A204.1 (cell line): ENCODE measurements at regions not wholly inside any gene's neighbourhood (a gene's known extent, or its start where the extent isn't known, plus 50 kb on each side); places are given as distances from the start of the nearest gene placed in this dataset.

Source experiments
- FAIRE-seq: peaks from 2 replicates; lab custom pipeline; 2012; peaks lifted over from hg19 to GRCh38; lab: Jason Lieb, UNC

- FAIRE-seq: no peak
These were observed 484.2 kb upstream of the CELF2 start for GRCh38 chr10:10533437-10533836.

- no peak for FAIRE-seq
These were observed 479.3 kb upstream of the CELF2 start for GRCh38 chr10:10538326-10538725.

GRCh38 chr10:10540398-10540797 is 477.3 kb upstream of the CELF2 start:
- no peak for FAIRE-seq

DNA sequence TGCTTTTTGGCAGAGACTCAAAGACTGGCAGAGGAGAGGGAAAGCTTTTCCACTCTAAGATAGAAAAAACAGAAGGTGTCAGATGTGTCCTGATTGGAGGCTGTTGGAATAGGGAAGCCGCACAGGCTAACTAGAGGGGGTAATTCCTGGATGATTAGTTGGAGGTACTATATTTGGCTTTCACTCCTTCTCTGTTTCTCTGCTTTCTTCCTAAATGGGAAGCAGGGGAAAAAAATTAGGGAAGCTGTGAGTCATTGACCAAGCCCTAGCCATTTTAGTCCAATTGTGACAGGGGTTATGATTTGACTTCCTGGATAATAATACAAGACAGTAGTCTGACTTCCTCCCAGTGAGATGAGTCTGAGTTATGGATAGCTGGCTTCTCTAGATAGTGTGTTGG is 475.2 kb upstream of the CELF2 start:
- FAIRE-seq: no peak

DNA sequence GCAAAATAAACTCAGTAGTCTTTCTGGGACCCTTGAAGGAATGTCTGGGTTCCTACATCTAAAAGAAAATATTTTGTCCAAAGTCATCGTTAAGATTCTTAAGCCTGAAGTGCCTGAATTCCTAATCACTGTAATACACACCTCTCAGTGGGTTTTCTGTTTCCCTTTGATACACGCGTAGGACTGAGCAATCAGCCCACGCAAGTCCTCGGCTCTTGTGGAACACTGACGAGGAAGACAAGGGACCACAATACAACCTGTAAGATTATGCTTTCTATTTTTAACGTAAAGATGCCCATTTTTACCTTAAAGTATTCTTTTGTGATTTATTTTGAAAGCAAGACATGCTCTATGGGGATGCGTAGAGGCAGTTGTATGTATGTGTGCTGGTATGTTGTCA is 472.8 kb upstream of the CELF2 start:
- FAIRE-seq: no peak

GRCh38 chr10:10545771-10546170 is 471.9 kb upstream of the CELF2 start:
- no peak for FAIRE-seq

GRCh38 chr10:10551596-10552301 is 465.9 kb upstream of the CELF2 start:
- FAIRE-seq: no peak

DNA sequence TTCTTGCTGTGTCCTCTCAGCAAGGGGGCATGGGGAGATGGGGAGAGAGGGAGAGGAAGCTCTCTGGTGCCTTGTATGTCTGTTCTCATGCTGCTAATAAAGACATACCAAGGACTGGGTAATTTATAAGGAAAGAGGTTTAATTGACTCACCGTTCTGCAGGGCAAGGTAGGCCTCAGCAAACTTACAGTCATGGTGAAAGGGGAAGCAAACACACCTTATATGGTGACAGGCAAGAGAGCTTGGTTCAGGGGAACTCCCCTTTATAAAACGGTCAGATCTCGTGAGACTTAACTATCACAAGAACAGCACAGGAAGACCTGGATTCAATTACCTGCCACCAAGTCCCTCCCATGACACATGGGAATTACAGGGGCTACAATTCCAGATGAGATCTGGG is 464.7 kb upstream of the CELF2 start:
- FAIRE-seq: no peak

DNA sequence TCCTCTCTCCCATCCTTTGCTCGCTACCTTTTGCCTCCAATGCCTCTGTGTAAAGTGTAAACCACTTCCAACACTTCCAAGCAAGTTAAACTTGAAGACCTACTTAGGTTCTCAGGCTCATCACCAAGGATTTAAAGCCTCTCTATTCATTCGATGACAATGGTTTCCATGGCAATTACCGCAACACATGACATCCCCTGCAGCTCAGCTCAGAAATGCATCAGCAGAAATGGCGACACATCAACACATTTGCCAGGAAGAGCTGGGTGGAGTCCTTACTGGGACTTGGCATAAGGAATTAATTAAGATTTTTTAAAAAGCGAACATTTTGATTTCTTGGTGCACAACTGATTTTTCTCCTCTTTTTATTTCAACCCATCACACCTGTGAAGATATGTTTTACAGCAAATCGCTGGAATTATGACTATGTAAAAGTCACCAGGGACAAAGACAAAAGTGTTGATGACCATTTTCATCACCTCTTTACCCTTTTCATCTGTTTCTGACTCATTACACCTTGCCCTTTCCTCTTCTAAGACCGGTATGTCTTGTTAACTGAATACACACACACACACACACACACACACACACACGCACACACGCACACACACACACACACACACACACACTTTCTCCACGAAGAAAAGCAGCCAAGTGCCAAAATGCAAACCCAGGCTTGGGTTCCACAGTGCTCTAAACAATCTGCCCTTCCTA is 453.4 kb upstream of the CELF2 start:
- no peak for FAIRE-seq

- no peak for FAIRE-seq
These were observed 440.7 kb upstream of the CELF2 start for GRCh38 chr10:10576937-10577336.

DNA sequence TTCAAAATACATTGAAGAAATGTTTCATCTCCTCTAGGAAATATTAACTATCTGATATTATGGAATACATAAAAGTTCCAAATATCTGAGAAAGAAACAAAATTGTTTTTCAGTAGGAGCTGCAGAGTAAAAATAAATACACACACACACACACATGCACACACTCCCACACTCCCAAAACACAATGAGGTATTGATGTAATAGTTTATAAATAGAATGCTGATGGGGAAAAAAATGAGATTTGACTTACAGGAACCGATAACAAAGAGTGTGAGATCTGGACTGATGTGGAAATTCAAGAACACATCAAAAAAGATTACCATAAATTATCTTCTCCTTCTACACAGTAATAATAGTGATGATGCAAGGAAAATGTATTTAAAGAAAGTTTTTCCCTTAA is 438.0 kb upstream of the CELF2 start:
- no peak for FAIRE-seq

DNA sequence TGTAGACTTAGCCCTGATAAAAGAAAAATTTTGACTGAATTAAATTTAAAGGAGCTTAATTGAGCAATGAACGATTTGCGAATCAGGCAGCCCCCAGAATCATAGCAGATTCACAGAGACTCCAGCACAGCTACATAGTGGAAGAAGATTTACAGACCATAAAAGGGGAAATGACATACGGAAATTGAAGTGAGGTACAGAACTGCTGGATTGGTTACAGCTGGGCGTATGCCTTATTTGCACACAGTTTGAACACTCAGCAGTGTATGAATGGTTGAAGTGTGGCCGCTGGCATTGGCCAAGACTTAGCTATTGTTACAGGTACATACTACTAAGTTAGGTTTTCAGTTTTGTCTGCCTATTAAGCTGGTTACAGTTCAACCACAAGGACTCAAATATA is 433.5 kb upstream of the CELF2 start:
- no peak for FAIRE-seq

DNA sequence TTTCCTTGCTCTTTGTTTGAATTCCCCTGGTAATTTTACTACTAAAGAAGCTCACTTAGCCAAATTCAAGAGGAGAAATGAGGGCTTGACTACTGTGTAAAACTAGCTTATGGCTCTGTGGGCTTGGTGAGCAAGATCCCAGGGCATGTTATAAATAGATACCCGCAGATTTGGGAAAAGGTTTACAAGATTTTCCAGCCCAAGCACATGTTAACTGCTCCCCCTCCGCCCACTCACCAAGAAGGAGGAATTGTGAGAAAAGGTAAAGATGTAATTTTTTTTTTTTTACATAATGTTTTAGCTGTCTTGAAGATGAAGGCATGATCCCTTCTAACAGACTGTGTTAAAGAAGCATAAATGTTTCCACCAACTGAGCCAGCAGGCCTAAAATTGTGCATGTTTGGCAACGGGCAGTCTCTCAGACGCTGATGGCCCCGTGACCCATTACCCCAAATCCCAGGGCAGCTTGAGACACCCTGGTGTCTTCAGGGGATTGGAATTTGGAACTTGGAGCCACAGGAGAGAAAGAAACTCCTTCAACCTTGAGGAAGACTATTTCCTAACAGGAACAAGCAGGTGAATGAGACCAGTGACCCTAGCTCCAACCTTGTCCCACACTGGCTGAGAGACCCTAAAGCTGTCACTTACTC is 429.8 kb upstream of the CELF2 start:
- no peak for FAIRE-seq

- FAIRE-seq: no peak
These were observed 427.9 kb upstream of the CELF2 start for GRCh38 chr10:10589540-10590303.

GRCh38 chr10:10591715-10592341 is 425.8 kb upstream of the CELF2 start:
- no peak for FAIRE-seq

DNA sequence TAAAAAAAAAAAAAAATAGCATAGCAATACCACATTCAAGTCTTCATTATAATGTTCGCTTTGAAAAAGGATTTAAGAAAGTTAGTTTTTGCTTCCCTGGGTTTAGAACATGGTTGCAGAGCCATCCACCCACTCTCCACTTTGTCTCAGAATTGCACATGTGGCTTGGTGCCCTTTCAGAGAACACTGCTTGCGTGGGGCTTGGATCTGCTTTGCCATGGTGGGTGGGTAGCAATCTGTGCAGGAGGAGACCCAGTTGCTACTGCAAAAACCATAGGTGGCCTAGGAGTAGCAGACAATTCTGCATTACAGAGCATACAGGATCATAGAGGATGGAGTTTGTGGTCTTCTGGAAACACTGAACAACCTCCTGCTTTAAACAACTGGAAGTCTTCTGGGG is 421.4 kb upstream of the CELF2 start:
- no peak for FAIRE-seq

DNA sequence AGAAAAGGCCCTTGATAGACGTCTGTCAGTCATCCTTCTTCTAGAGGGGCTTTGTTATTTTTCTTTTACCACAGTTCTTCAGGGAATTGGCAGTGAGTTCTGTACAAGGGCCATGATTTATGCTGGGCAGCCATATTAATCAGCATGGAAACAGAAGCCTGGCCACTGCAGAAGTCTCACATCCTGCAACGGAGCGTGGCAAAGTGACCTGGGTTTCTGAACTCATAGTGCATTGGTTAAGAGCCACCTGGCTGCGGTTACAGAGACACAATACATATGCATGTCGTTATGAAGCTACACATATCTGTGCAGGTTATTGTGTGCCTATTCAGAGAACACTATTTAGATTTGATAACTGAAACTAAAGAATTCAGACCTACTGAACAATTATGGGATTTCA is 419.4 kb upstream of the CELF2 start:
- FAIRE-seq: no peak

DNA sequence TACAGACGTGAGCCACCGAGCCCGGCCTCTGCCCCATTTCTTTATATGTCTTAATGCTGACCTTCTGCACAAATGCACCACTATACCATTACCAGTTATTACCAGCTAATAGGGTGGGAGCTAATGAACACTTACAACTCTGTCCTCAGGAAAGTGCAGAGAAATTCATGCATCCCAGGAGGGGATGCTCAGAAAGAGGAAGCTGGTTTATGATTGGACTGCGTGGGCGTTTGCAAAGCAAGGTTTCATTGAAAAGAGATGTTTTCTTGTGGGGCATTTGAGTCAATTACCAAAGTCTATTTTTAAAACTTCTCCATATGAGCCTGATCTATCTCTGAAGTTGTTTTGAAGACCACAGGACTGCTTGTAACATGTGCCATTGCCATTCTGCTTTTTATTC is 417.7 kb upstream of the CELF2 start:
- no peak for FAIRE-seq

GRCh38 chr10:10605551-10606081 is 412.1 kb upstream of the CELF2 start:
- FAIRE-seq: no peak

- no peak for FAIRE-seq
These were observed 408.2 kb upstream of the CELF2 start for GRCh38 chr10:10609379-10609955.

GRCh38 chr10:10610171-10610570 is 407.5 kb upstream of the CELF2 start:
- FAIRE-seq: no peak

DNA sequence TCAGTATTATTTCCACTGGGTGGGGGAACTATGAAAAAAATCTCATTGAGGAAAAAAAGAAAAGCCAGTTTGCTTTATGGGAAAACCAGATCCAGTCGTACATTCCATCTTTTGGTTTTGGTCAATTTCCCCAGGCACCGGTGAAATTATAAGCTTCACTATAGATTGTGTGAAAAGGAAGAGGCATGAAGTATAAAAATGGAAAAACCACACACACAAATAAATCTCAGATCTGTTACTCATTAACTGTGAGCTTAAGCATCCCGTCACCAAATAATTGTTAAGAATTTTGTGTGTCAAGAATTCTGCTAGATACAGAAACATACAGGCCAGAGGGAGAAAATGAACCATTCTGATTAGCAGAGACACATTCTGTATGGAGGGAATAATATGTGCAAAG is 405.5 kb upstream of the CELF2 start:
- no peak for FAIRE-seq
